Tibial nerve (tissue), 3 donors: ENCODE measurements at regions not wholly inside any gene's neighbourhood (a gene's known extent, or its start where the extent isn't known, plus 50 kb on each side); places are given as distances from the start of the nearest gene placed in this dataset.

Experiments used
- CTCF ChIP-seq, 5 experiments: fragments of 200-600 bp in 3 of 5; fragments of 450-650 bp in 2 of 5; sonication (generic) in 3 of 5; IDR thresholded peaks; one replicate each; pipeline ENCODE4 v1.5.1; 2016 to 2019; ENCODE audit warnings: antibody characterized with exemption in 5 of 5, mild to moderate bottlenecking in 3 of 5, moderate library complexity in 2 of 5
- POLR2A ChIP-seq, 2 donors: fragments of 450-650 bp; IDR thresholded peaks; one replicate each; pipeline ENCODE4 v1.6.1; 2017; ENCODE audit warnings: antibody characterized with exemption in 2 of 2, mild to moderate bottlenecking in 2 of 2, moderate library complexity in 2 of 2

GRCh38 chr9:73566627-73567026 is 415.0 kb downstream of the ANXA1 start:
- no peak for TF ChIP-seq CTCF (IDR thresholded peaks at IDR 0.05)
- no peak for TF ChIP-seq POLR2A (IDR thresholded peaks at IDR 0.05)
